HG03064 (cell line): ENCODE measurements at regions not wholly inside any gene's neighbourhood (a gene's known extent, or its start where the extent isn't known, plus 50 kb on each side); places are given as distances from the start of the nearest gene placed in this dataset.

Experiments
- ATAC-seq: cut with Tn5 transposase; IDR thresholded peaks from one replicate; pipeline ENCODE4 v1.9.1; 2021; ENCODE audit warnings: low read depth; ENCODE audit not compliant: unreplicated experiment

- no peak for ATAC-seq
These were observed 167.5 kb downstream of the SLC6A15 start for GRCh38 chr12:84745127-84745526.

GRCh38 chr12:84741692-84742091 is 170.9 kb downstream of the SLC6A15 start:
- ATAC-seq, result no peak

GRCh38 chr12:84741031-84741430 is 171.6 kb downstream of the SLC6A15 start:
- ATAC-seq, result no peak

- ATAC-seq, result no peak
These were observed 172.0 kb downstream of the SLC6A15 start for GRCh38 chr12:84740602-84741001.

GRCh38 chr12:84738481-84738972 is 174.1 kb downstream of the SLC6A15 start:
- no peak for ATAC-seq

GRCh38 chr12:84732828-84733340 is 179.7 kb downstream of the SLC6A15 start:
- ATAC-seq, result no peak

- no peak for ATAC-seq
These were observed 181.9 kb downstream of the SLC6A15 start for GRCh38 chr12:84730561-84731162.

- ATAC-seq, result no peak
These were observed 184.6 kb downstream of the SLC6A15 start for GRCh38 chr12:84727961-84728360.

GRCh38 chr12:84726780-84727179 is 185.8 kb downstream of the SLC6A15 start:
- ATAC-seq, result no peak

- no peak for ATAC-seq
These were observed 188.6 kb downstream of the SLC6A15 start for GRCh38 chr12:84723988-84724387.

GRCh38 chr12:84719997-84720396 is 192.6 kb downstream of the SLC6A15 start:
- no peak for ATAC-seq

- ATAC-seq, result no peak
These were observed 193.7 kb downstream of the SLC6A15 start for GRCh38 chr12:84718906-84719305.

GRCh38 chr12:84712747-84713146 is 199.9 kb downstream of the SLC6A15 start:
- ATAC-seq, result no peak

GRCh38 chr12:84706374-84706773 is 206.2 kb downstream of the SLC6A15 start:
- ATAC-seq, result no peak

GRCh38 chr12:84704856-84705255 is 207.7 kb downstream of the SLC6A15 start:
- ATAC-seq, result no peak

- ATAC-seq, result no peak
These were observed 210.6 kb downstream of the SLC6A15 start for GRCh38 chr12:84702001-84702400.

GRCh38 chr12:84701041-84701440 is 211.6 kb downstream of the SLC6A15 start:
- no peak for ATAC-seq

- no peak for ATAC-seq
These were observed 213.8 kb downstream of the SLC6A15 start for GRCh38 chr12:84698576-84699333.

GRCh38 chr12:84696908-84697540 is 215.6 kb downstream of the SLC6A15 start:
- no peak for ATAC-seq

- no peak for ATAC-seq
These were observed 216.3 kb downstream of the SLC6A15 start for GRCh38 chr12:84696281-84696680.

- ATAC-seq, result no peak
These were observed 218.5 kb downstream of the SLC6A15 start for GRCh38 chr12:84694116-84694515.
